ENCODE measurements at regions not wholly inside any gene's neighbourhood (a gene's known extent, or its start where the extent isn't known, plus 50 kb on each side); places are given as distances from the start of the nearest gene placed in this dataset.
A peak's percentile ranks its signal among the peaks of the same experiment; 100 is the strongest.

- TF ChIP-seq, protein P1, sequence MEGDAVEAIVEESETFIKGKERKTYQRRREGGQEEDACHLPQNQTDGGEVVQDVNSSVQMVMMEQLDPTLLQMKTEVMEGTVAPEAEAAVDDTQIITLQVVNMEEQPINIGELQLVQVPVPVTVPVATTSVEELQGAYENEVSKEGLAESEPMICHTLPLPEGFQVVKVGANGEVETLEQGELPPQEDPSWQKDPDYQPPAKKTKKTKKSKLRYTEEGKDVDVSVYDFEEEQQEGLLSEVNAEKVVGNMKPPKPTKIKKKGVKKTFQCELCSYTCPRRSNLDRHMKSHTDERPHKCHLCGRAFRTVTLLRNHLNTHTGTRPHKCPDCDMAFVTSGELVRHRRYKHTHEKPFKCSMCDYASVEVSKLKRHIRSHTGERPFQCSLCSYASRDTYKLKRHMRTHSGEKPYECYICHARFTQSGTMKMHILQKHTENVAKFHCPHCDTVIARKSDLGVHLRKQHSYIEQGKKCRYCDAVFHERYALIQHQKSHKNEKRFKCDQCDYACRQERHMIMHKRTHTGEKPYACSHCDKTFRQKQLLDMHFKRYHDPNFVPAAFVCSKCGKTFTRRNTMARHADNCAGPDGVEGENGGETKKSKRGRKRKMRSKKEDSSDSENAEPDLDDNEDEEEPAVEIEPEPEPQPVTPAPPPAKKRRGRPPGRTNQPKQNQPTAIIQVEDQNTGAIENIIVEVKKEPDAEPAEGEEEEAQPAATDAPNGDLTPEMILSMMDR (IDR thresholded peaks at IDR 0.05; ENCODE audit: extremely low read depth, missing control alignments) = no peak
- DNase-seq (ENCODE audit: low spot score) = no peak
Observed at GRCh38 chr13:40341501-40341900, 324.9 kb downstream of the FOXO1 start.

DNA sequence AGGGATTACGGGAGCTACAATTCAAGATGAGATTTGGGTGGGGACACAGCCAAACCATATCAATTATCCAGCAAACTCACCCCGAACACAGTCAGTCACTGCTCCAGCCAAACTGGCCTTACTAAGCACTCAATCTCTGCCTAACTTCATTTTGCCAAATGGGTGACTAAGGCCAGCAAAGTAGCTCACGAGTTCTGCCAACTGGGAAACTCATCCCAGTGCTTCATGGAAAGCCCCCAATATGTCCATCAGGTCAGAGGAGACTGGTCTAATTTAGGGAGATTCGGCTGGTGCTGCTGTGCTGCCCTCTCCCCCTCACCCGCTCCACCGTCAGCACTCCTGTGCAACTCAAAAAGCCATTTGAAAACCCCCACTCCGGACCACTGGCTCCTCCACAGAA, 324.0 kb downstream of the FOXO1 start:
- TF ChIP-seq, protein P1 (IDR thresholded peaks at IDR 0.05; ENCODE audit: extremely low read depth, missing control alignments) = no peak
- no peak for DNase-seq (ENCODE audit: low spot score)

GRCh38 chr13:40342901-40343300, 323.5 kb downstream of the FOXO1 start:
- TF ChIP-seq, protein P1 (IDR thresholded peaks at IDR 0.05; ENCODE audit: extremely low read depth, missing control alignments) = no peak

GRCh38 chr13:40343550-40344269, 322.7 kb downstream of the FOXO1 start:
- DNase-seq (ENCODE audit: low spot score) = no peak

More at GRCh38 chr13:40342901-40343300, 323.5 kb downstream of the FOXO1 start:
- no peak for DNase-seq (ENCODE audit: low spot score)

GRCh38 chr13:40344270-40345148, 321.9 kb downstream of the FOXO1 start:
- TF ChIP-seq, protein P1 (IDR thresholded peaks at IDR 0.05; ENCODE audit: extremely low read depth, missing control alignments) = no peak
- peak; percentile 28 for DNase-seq (ENCODE audit: low spot score)

More at GRCh38 chr13:40343550-40344269, 322.7 kb downstream of the FOXO1 start:
- TF ChIP-seq, protein P1 (IDR thresholded peaks at IDR 0.05; ENCODE audit: extremely low read depth, missing control alignments) = no peak

- TF ChIP-seq, protein P1 (IDR thresholded peaks at IDR 0.05; ENCODE audit: extremely low read depth, missing control alignments) = no peak
- DNase-seq (ENCODE audit: low spot score) = no peak
Observed at GRCh38 chr13:40345149-40345514, 321.3 kb downstream of the FOXO1 start.

Measured in GM20000 (cell line).